ENCODE measurements at regions not wholly inside any gene's neighbourhood (a gene's known extent, or its start where the extent isn't known, plus 50 kb on each side); places are given as distances from the start of the nearest gene placed in this dataset.

DNA sequence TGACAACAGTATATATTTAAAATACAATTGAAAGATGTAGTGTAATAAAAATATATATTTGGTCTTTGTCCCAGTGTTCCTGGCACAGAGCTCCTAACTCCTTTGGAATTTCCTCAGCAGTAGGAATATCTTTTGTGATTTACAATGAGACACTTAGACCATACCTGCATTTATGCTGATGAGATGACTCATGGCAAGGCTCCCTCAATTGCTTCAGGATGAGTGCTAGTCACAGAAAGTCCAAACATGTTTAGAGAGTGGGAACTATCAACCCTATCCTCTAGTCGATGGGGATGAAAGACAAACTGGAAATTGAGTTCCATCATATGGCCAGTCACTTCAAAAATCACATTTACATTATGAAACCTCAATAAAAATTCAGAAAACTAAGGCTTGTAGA, 588.3 kb upstream of the LMCD1 start:
- no peak for DNase-seq (ENCODE audit: low read depth)

- no peak for DNase-seq (ENCODE audit: low read depth)
These were observed 586.3 kb upstream of the LMCD1 start for GRCh38 chr3:7915356-7915755.

DNA sequence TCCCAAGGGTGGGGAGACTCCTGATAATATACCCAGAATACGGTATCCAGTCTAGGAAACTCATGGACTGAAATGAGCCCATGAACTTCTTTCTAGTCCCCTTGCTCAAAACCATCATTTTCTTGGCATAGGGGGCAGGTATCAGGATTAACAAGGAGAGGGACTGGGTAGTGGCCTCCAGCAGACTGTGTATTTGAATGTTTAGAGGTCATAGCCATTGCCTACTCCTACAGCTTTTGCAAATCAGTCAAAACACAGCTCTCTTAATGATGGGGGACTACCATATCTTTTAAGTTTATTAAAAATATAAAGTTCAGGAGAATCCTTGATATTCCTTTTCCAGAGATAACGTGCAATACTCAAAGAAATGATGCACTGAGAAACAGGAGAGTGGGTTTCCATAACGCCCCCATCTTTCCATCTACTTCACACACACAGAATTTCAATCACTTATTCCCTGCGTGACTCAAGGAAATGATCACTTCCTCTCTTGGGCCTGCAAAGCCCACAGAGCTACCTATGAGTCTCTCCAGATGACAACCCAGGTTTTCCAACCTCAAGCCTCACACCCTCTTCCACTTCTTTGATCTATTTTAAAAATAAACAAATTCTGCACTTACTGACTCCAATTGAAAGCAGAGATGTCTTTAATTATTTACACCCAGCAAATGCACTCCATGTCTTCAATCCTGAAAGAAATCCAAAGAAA, 584.0 kb upstream of the LMCD1 start:
- DNase-seq (ENCODE audit: low read depth), result no peak

DNA sequence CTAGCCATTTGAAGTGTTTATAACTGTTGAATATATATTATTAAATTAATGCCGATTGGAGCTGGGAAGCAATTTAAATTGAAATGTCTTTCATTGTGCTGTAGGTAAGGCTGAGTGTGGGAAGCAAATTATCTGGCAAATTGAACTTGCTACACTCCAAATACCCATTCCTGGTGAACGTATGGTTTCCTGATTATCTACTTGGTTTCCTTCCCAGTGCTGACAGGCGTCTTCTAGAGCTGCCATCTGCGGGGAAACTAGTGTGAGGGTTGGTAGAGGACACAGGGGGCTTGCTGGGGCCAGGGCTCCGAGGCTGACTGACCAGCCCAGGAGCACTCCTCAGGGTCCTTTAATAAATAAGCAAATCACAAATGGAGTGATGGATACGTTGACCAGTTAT, 581.4 kb upstream of the LMCD1 start:
- DNase-seq (ENCODE audit: low read depth), result no peak

DNA sequence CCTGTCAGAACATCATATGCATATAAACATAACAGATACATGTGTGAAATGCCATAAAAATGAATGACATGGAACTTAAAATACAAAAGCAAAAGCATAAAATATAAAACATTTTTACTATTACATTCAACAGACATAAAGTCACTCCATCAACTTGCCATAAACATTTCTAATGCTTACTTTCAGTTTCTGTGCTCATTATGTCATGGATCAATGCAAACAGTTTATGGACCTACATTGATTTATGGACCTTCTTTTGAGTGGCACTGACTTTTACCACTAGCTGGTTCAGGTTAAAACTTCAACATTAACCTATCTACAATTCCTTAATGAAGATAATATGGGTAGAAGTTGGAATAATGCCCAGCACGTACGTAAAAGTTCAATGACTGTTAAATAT, 577.4 kb upstream of the LMCD1 start:
- DNase-seq (ENCODE audit: low read depth), result no peak

GRCh38 chr3:7927015-7927414, 574.6 kb upstream of the LMCD1 start:
- DNase-seq (ENCODE audit: low read depth), result no peak

GRCh38 chr3:7927864-7928263, 573.8 kb upstream of the LMCD1 start:
- DNase-seq (ENCODE audit: low read depth), result no peak

- DNase-seq (ENCODE audit: low read depth), result no peak
These were observed 572.2 kb upstream of the LMCD1 start for GRCh38 chr3:7929319-7929889.

GRCh38 chr3:7934362-7934761, 567.3 kb upstream of the LMCD1 start:
- DNase-seq (ENCODE audit: low read depth), result no peak

GRCh38 chr3:7947930-7948329, 553.7 kb upstream of the LMCD1 start:
- no peak for DNase-seq (ENCODE audit: low read depth)

DNA sequence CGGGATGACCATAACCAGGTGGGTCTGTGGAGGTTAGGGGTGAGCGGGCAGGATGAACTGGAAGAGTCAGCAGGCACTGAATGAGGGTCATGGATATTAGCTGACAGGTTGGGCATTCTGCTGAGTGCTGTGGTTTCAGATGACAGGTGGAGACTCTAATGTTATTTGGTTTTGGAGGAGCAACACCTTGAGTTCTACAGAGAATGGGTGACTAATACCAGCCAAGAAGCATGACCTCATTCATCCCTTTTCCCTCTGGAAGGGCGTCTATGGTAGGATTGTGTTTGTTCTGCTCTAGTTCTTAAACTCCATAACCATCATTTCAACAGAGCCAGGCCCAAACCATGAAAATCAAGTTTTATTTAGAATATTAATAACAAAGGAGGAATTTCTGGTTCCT, 550.7 kb upstream of the LMCD1 start:
- no peak for DNase-seq (ENCODE audit: low read depth)

- DNase-seq (ENCODE audit: low read depth), result no peak
These were observed 548.1 kb upstream of the LMCD1 start for GRCh38 chr3:7953449-7954014.

- no peak for DNase-seq (ENCODE audit: low read depth)
These were observed 544.6 kb upstream of the LMCD1 start for GRCh38 chr3:7957024-7957423.

- no peak for DNase-seq (ENCODE audit: low read depth)
These were observed 542.5 kb upstream of the LMCD1 start for GRCh38 chr3:7959094-7959493.

DNA sequence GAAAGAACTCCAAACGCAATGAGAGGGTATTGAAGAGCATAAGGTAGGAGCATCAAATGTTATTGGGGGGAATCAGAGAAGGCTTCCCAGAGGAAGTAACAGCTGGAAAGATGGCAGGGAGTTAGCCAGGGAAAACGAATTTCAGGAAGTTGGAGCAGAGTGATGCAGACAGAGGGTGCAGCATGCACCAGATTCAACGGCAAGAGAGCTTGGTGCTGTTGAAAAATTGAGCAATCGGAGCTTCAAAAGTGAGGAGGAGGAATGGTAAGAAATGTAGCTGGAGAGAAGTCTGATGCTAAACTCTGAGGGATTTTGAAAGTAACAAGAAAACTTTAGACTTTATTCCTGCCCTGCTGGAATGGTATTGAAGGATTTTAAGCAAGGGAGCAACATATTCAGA, 541.0 kb upstream of the LMCD1 start:
- DNase-seq (ENCODE audit: low read depth), result no peak

- DNase-seq (ENCODE audit: low read depth), result no peak
These were observed 539.3 kb upstream of the LMCD1 start for GRCh38 chr3:7962301-7962700.

GRCh38 chr3:7964899-7965298, 536.7 kb upstream of the LMCD1 start:
- DNase-seq (ENCODE audit: low read depth), result no peak

- DNase-seq (ENCODE audit: low read depth), result no peak
These were observed 528.6 kb upstream of the LMCD1 start for GRCh38 chr3:7973006-7973405.

DNA sequence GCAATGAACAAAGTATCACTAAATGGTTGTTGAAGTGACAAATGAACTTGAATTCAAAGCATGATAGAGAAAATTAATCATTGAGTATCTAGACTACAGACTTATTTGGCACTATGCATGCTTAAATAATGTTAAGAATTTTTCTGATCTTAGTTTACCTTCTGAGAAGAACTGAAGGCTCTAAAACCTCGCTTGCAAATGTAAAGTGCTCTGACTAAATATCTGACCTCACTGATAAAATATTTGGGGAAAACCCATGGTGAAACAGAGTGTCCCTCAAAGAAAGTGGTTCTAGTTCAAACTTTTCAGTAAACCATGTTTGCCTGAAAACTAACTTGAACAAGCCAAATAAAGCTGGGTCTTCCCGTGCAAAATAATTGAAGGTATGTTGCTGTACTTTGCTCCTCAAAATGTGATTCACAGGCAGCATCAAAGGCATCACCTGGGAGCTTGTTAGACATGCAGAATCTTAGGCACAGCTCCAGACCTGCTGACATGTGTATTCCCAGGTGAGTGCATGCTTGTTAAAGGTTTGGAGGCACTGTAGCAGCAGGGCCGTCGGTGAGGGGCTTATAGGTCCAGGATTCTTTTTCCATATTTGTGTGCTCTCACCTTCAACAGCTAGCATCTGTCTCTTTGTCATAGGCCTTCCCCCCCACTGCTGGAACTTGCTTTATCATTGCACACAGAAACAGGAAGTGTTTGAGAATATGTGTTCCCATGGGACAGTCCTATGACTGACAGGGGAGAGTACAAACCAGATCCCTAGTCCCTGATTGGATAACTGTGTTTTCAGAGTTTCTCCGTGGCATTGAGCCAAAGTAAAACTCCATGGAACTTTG, 524.2 kb upstream of the LMCD1 start:
- no peak for DNase-seq (ENCODE audit: low read depth)

- DNase-seq (ENCODE audit: low read depth), result no peak
These were observed 523.6 kb upstream of the LMCD1 start for GRCh38 chr3:7978087-7978422.

- no peak for DNase-seq (ENCODE audit: low read depth)
These were observed 519.5 kb upstream of the LMCD1 start for GRCh38 chr3:7982126-7982525.

DNA sequence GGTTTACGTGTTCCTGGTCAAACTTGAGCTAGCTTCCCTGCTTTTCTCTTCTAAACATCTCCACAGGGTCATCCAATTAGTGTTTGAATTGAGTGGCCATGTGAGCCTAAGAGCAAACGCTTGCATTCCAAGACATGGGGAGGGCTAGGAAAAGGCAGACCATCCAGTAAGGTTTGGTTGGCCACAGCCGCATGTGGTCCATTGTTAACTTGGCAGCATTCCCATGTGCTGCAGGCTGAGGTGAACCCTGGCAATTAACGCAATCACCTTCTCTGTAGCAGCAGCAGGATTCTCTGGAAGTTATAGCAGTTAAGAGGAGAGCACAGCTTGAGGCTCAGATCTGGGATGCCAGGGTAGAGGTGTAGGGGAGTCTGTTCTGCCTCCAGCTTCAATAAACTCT, 502.2 kb upstream of the LMCD1 start:
- no peak for DNase-seq (ENCODE audit: low read depth)

GRCh38 chr3:8001307-8001706, 500.3 kb upstream of the LMCD1 start:
- no peak for DNase-seq (ENCODE audit: low read depth)

Measured in activated gamma-delta T cell treated with anti-CD3 and anti-CD28 coated beads, Interleukin-2, amount 50 U/mL, for 16 hours (primary cell).